HEK293T (cell line): ENCODE measurements at regions not wholly inside any gene's neighbourhood (a gene's known extent, or its start where the extent isn't known, plus 50 kb on each side); places are given as distances from the start of the nearest gene placed in this dataset.

Experiments
- FOXK2 ChIP-seq: fragments of 450-650 bp; IDR thresholded peaks from 2 replicates; pipeline ENCODE4 v1.6.1; 2016; ENCODE audit warnings: mild to moderate bottlenecking
- SP1 ChIP-seq: fragments of 450-650 bp; IDR thresholded peaks from 2 replicates; pipeline ENCODE4 v1.6.1; 2017

DNA sequence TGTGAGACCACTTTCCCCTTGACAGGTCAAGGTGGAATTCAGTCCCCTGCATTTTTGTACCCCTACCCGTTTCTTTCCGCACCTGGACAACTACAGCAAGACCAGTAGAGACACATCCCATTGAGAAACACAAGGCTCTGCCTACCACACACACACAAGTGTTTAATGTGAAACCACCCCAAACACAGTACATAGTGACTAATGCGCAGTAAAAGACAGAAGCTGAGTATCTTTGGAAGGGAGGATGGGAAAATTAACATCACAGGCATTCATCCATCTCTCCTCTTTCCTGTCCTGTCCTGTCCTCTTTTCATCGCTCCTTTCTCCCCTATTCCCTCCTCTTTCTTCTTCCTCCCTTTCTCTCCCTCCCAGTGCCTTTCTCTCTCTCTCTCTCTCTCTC lies 64.8 kb downstream of the SCN11A start:
- TF ChIP-seq SP1 = no peak
- no peak for TF ChIP-seq FOXK2
